BJ (cell line): ENCODE measurements at regions not wholly inside any gene's neighbourhood (a gene's known extent, or its start where the extent isn't known, plus 50 kb on each side); places are given as distances from the start of the nearest gene placed in this dataset.

Experiments used
- CTCF ChIA-PET: fragments of 350-600 bp; formaldehyde crosslinking; extraction: SDS; loops from one replicate; lab custom pipeline; 2021; ENCODE audit warnings: antibody characterized with exemption, inconsistent platforms; lab: Yijun Ruan, JAX
- POLR2A ChIA-PET: fragments of 300-600 bp; sonication (Branson Sonifier 250); formaldehyde crosslinking; extraction: SDS; loops from one replicate; lab custom pipeline; 2021; ENCODE audit warnings: antibody characterized with exemption; lab: Charles Lee
- DNase-seq: peaks from one replicate; pipeline ENCODE4 v3.0.0-alpha.2; 2011; ENCODE audit warnings: low read depth
- H3K27me3 ChIP-seq: 2 replicates; pipeline ENCODE4 v1.6.0; 2011; ENCODE audit warnings: low read length; ENCODE audit not compliant: control insufficient read depth, insufficient read depth
- H3K36me3 ChIP-seq: 2 replicates; pipeline ENCODE4 v1.5.1; 2011; ENCODE audit warnings: low read length; ENCODE audit not compliant: control insufficient read depth, insufficient read depth
- H3K4me3 ChIP-seq: 2 replicates; pipeline ENCODE4 v1.5.1; 2011; ENCODE audit warnings: low read depth, mild to moderate bottlenecking, control low read depth, low read length
- CTCF ChIP-seq: IDR thresholded peaks from 2 replicates; pipeline ENCODE4 v1.5.1; 2011; ENCODE audit warnings: low read depth, mild to moderate bottlenecking, control low read depth, inconsistent platforms, low read length, moderate library complexity; ENCODE audit not compliant: insufficient read depth

- H3K27me3 ChIP-seq: no peaks in the 10 kb centered on the region
- CTCF ChIA-PET: no interaction called here
- no peak overlapping the region for H3K4me3 ChIP-seq
- no peaks in the 10 kb centered on the region for H3K36me3 ChIP-seq
- DNase-seq: no peak
- no peak for TF ChIP-seq CTCF
- POLR2A ChIA-PET: no interaction called here
These were observed 80.0 kb downstream of the CENPW start for GRCh38 chr6:126419901-126420300.

- Histone ChIP-seq H3K27me3 (no peaks in the 10 kb centered on the region), H3K36me3 (no peaks in the 10 kb centered on the region), H3K4me3 (no peak overlapping the region)
- ChIA-PET CTCF (interaction anchor here (1.0 kb wide), 1 partner anchor 16 kb away, joined by 4 read pairs; no protein-coding TSS in a partner anchor), POLR2A (no interaction called here)
- no peak for TF ChIP-seq CTCF
- no peak for DNase-seq
These were observed 83.0 kb downstream of the CENPW start for GRCh38 chr6:126422912-126423311.

- CTCF ChIA-PET: no interaction called here
- no peak for DNase-seq
- no peaks in the 10 kb centered on the region; the same call in 1 of the 2 replicates for H3K27me3 ChIP-seq
- no peak for TF ChIP-seq CTCF
- no peaks in the 10 kb centered on the region for H3K36me3 ChIP-seq
- POLR2A ChIA-PET: no interaction called here
- no peak overlapping the region for H3K4me3 ChIP-seq
These were observed 87.8 kb downstream of the CENPW start for GRCh38 chr6:126427713-126428112.

GRCh38 chr6:126429866-126430265, 90.0 kb downstream of the CENPW start:
- POLR2A ChIA-PET: no interaction called here

GRCh38 chr6:126432564-126432963, 92.6 kb downstream of the CENPW start:
- CTCF ChIA-PET: no interaction called here

More at GRCh38 chr6:126429866-126430265, 90.0 kb downstream of the CENPW start:
- H3K36me3 ChIP-seq: no peaks in the 10 kb centered on the region
- no peak for TF ChIP-seq CTCF
- CTCF ChIA-PET: no interaction called here
- no peaks in the 10 kb centered on the region; the same call in 1 of the 2 replicates for H3K27me3 ChIP-seq
- DNase-seq: no peak
- H3K4me3 ChIP-seq: no peak overlapping the region

More at GRCh38 chr6:126432564-126432963, 92.6 kb downstream of the CENPW start:
- Histone ChIP-seq H3K36me3 (no peaks in the 10 kb centered on the region), H3K27me3 (no peaks in the 10 kb centered on the region; the same call in 1 of the 2 replicates), H3K4me3 (no peak overlapping the region)
- TF ChIP-seq CTCF: no peak
- no peak for DNase-seq
- POLR2A ChIA-PET: no interaction called here
